Neural cell (in vitro differentiated cells): ENCODE measurements at regions not wholly inside any gene's neighbourhood (a gene's known extent, or its start where the extent isn't known, plus 50 kb on each side); places are given as distances from the start of the nearest gene placed in this dataset.
A peak's percentile ranks its signal among the peaks of the same experiment; 100 is the strongest.

Experiments
- H2AFZ ChIP-seq: fragments of 200-600, 300-800 bp; sonication (generic), shearing (Covaris generic); 2 replicates; pipeline ENCODE4 v1.6.0; 2014; ENCODE audit warnings: low read depth, mild to moderate bottlenecking, antibody characterized with exemption, low read length, moderate library complexity
- H3F3A ChIP-seq: fragments of 200-600 bp; shearing (Covaris generic); 2 replicates; pipeline ENCODE4 v1.6.1; 2016; ENCODE audit warnings: mild to moderate bottlenecking, moderate library complexity, mixed read lengths, antibody characterized with exemption, low read length; ENCODE audit not compliant: insufficient read depth, poor library complexity, severe bottlenecking
- H3K27ac ChIP-seq: fragments of 200-600, 300-800 bp; sonication (generic), shearing (Covaris generic); 2 replicates; pipeline ENCODE4 v1.5.1; 2014; ENCODE audit warnings: mild to moderate bottlenecking, low read length, moderate library complexity
- H3K27me3 ChIP-seq: fragments of 300-800, 200-600 bp; sonication (generic), shearing (Covaris generic); 2 replicates; pipeline ENCODE4 v1.6.0; 2014; ENCODE audit warnings: mild to moderate bottlenecking, low read depth, low read length, moderate library complexity; ENCODE audit not compliant: insufficient read depth
- H3K36me3 ChIP-seq: fragments of 300-800, 200-600 bp; sonication (generic), shearing (Covaris generic); 2 replicates; pipeline ENCODE4 v1.5.1; 2014; ENCODE audit warnings: mild to moderate bottlenecking, antibody characterized with exemption, low read length, moderate library complexity; ENCODE audit not compliant: insufficient read depth
- H3K4me2 ChIP-seq: fragments of 300-800, 200-600 bp; sonication (generic), shearing (Covaris generic); 2 replicates; pipeline ENCODE4 v1.6.0; 2014; ENCODE audit warnings: mild to moderate bottlenecking, low read length
- H3K4me3 ChIP-seq: fragments of 300-800, 200-600 bp; sonication (generic), shearing (Covaris generic); 2 replicates; pipeline ENCODE4 v1.5.1; 2014; ENCODE audit warnings: mild to moderate bottlenecking, low read length, moderate library complexity
- H3K79me2 ChIP-seq: fragments of 200-600 bp; shearing (Covaris generic); replicated peaks from 2 replicates; pipeline ENCODE4 v1.6.0; 2014; ENCODE audit warnings: mild to moderate bottlenecking, low read length, moderate library complexity; ENCODE audit not compliant: insufficient read depth
- H3K9ac ChIP-seq: fragments of 300-800, 200-600 bp; sonication (generic), shearing (Covaris generic); 2 replicates; pipeline ENCODE4 v1.6.1; 2016; ENCODE audit warnings: mild to moderate bottlenecking, low read length, mixed read lengths
- H3K9me2 ChIP-seq: fragments of 200-600 bp; shearing (Covaris generic); 2 replicates; pipeline ENCODE4 v1.6.1; 2016; ENCODE audit warnings: mild to moderate bottlenecking, low read length, mixed read lengths; ENCODE audit not compliant: insufficient read depth
- H3K9me3 ChIP-seq: fragments of 200-600, 300-800 bp; sonication (generic), shearing (Covaris generic); 2 replicates; pipeline ENCODE4 v1.6.1; 2016; ENCODE audit warnings: mild to moderate bottlenecking, mixed run types, low read length, moderate library complexity, mixed read lengths
- H4K20me1 ChIP-seq: fragments of 200-600 bp; shearing (Covaris generic); 2 replicates; pipeline ENCODE4 v1.6.1; 2016; ENCODE audit warnings: mild to moderate bottlenecking, mixed run types; ENCODE audit not compliant: insufficient read depth
- EZH2 ChIP-seq: fragments of 200-600, 300-800 bp; shearing (Covaris generic), sonication (generic); IDR thresholded peaks from 2 replicates; pipeline ENCODE4 v1.6.1; 2014; ENCODE audit warnings: antibody characterized with exemption, low read length, borderline replicate concordance, mild to moderate bottlenecking; ENCODE audit not compliant: insufficient read depth, poor library complexity, severe bottlenecking
- POLR2AphosphoS5 ChIP-seq: IDR thresholded peaks from 2 replicates; pipeline ENCODE4 v1.6.1; 2012
- RAD21 ChIP-seq: fragments of 450-650 bp; conservative IDR thresholded peaks from 2 replicates; pipeline ENCODE4 v1.6.1; 2014; ENCODE audit warnings: antibody characterized with exemption, mild to moderate bottlenecking, moderate library complexity
- REST ChIP-seq: IDR thresholded peaks from 2 replicates; pipeline ENCODE4 v1.6.1; 2012; ENCODE audit warnings: borderline replicate concordance
- SMC3 ChIP-seq: fragments of 450-650 bp; conservative IDR thresholded peaks from 2 replicates; pipeline ENCODE4 v1.6.1; 2014; ENCODE audit warnings: antibody characterized with exemption, mild to moderate bottlenecking, moderate library complexity; ENCODE audit not compliant: poor library complexity
- TAF1 ChIP-seq: IDR thresholded peaks from 2 replicates; pipeline ENCODE4 v1.6.1; 2012; ENCODE audit warnings: low read depth
- TF ChIP-seq, protein P1 (sequence below): fragments of 450-650 bp; IDR thresholded peaks from 2 replicates; pipeline ENCODE4 v1.5.1; 2014; ENCODE audit warnings: antibody characterized with exemption, mild to moderate bottlenecking, moderate library complexity; ENCODE audit not compliant: poor library complexity, severe bottlenecking

- peaks cover 6% of the 10 kb centered on the region for H3F3A ChIP-seq
- no peak overlapping the region for H3K4me3 ChIP-seq
- H3K79me2 ChIP-seq, result no peaks in the 10 kb centered on the region
- H4K20me1 ChIP-seq, result no peaks in the 10 kb centered on the region
- H3K27ac ChIP-seq, result no peak overlapping the region
- H3K9me2 ChIP-seq, result no peaks in the 10 kb centered on the region
- H3K4me2 ChIP-seq, result no peak overlapping the region
- no peaks in the 10 kb centered on the region for H3K9me3 ChIP-seq
- no peak overlapping the region for H3K9ac ChIP-seq
- no peak overlapping the region for H2AFZ ChIP-seq
- H3K27me3 ChIP-seq, result no peaks in the 10 kb centered on the region
- no peaks in the 10 kb centered on the region for H3K36me3 ChIP-seq
- TF ChIP-seq, protein P1, sequence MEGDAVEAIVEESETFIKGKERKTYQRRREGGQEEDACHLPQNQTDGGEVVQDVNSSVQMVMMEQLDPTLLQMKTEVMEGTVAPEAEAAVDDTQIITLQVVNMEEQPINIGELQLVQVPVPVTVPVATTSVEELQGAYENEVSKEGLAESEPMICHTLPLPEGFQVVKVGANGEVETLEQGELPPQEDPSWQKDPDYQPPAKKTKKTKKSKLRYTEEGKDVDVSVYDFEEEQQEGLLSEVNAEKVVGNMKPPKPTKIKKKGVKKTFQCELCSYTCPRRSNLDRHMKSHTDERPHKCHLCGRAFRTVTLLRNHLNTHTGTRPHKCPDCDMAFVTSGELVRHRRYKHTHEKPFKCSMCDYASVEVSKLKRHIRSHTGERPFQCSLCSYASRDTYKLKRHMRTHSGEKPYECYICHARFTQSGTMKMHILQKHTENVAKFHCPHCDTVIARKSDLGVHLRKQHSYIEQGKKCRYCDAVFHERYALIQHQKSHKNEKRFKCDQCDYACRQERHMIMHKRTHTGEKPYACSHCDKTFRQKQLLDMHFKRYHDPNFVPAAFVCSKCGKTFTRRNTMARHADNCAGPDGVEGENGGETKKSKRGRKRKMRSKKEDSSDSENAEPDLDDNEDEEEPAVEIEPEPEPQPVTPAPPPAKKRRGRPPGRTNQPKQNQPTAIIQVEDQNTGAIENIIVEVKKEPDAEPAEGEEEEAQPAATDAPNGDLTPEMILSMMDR, result no peak
- TF ChIP-seq SMC3 (no peak), TAF1 (no peak), EZH2 (no peak)
These were observed 175.6 kb downstream of the MC4R start for GRCh38 chr18:60196836-60197606.

- Histone ChIP-seq H3K9me2 (no peaks in the 10 kb centered on the region), H3K79me2 (no peaks in the 10 kb centered on the region), H3K27me3 (no peaks in the 10 kb centered on the region), H3K27ac (no peak overlapping the region), H3K9ac (no peak overlapping the region), H3K36me3 (no peaks in the 10 kb centered on the region), H4K20me1 (no peaks in the 10 kb centered on the region), H2AFZ (no peak overlapping the region), H3K4me3 (no peak overlapping the region), H3K4me2 (no peak overlapping the region), H3F3A (peaks cover 6% of the 10 kb centered on the region), H3K9me3 (no peaks in the 10 kb centered on the region)
- TF ChIP-seq POLR2AphosphoS5, result peak; percentile 60
- no peak for TF ChIP-seq RAD21
These were observed 178.8 kb downstream of the MC4R start for GRCh38 chr18:60193780-60194179.

GRCh38 chr18:60191926-60192325 lies 180.6 kb downstream of the MC4R start:
- Histone ChIP-seq H3K4me3 (no peak overlapping the region), H3K27ac (no peak overlapping the region), H3K9me3 (no peaks in the 10 kb centered on the region), H3K79me2 (no peaks in the 10 kb centered on the region), H3K36me3 (no peaks in the 10 kb centered on the region), H2AFZ (no peak overlapping the region), H3K9ac (no peak overlapping the region), H4K20me1 (no peaks in the 10 kb centered on the region), H3K27me3 (no peaks in the 10 kb centered on the region), H3K4me2 (no peak overlapping the region), H3F3A (peaks cover 6% of the 10 kb centered on the region), H3K9me2 (no peaks in the 10 kb centered on the region)
- TF ChIP-seq SMC3 (no peak), EZH2 (no peak), RAD21 (no peak), TAF1 (no peak), REST (no peak), POLR2AphosphoS5 (no peak)
- TF ChIP-seq, protein P1, result no peak
